OCI-LY3 (cell line): ENCODE measurements at regions not wholly inside any gene's neighbourhood (a gene's known extent, or its start where the extent isn't known, plus 50 kb on each side); places are given as distances from the start of the nearest gene placed in this dataset.

ENCODE experiments used
- CTCF ChIP-seq: fragments of 200-600, 300-600 bp; sonication (generic); IDR thresholded peaks from 2 replicates; pipeline ENCODE4 v1.5.1; 2014; ENCODE audit warnings: antibody characterized with exemption, low read length, low read depth
- EZH2phosphoT487 ChIP-seq: fragments of 200-600 bp; shearing (Covaris generic); IDR thresholded peaks from 2 replicates; pipeline ENCODE4 v1.6.1; 2018; ENCODE audit warnings: antibody characterized with exemption, mixed run types, low read depth

- TF ChIP-seq CTCF (no peak), EZH2phosphoT487 (no peak)
Observed at GRCh38 chr7:83702446-83702845, 53.5 kb upstream of the SEMA3E start.
